ENCODE measurements at regions not wholly inside any gene's neighbourhood (a gene's known extent, or its start where the extent isn't known, plus 50 kb on each side); places are given as distances from the start of the nearest gene placed in this dataset.
"Not testable (repeated sequence)": the region's sequence is repeated elsewhere in the genome, so short reads cannot be mapped to it uniquely, and the experiment has no call there.

GRCh38 chr1:148211191-148211590, 59.1 kb upstream of the NBPF11 start:
- not testable (repeated sequence) for H3K4ac ChIP-seq (ENCODE audit: low read depth in 1 of 2, low read length in 2 of 2); H3K27ac ChIP-seq (ENCODE audit: low read length, poor library complexity, severe bottlenecking); H3K36me3 ChIP-seq (ENCODE audit: control insufficient read depth in 1 of 2, insufficient read depth in 2 of 2, low read depth in 1 of 2, low read length in 2 of 2); H2BK5ac ChIP-seq (ENCODE audit: low read depth, low read length, poor library complexity, severe bottlenecking); H3K79me1 ChIP-seq (replicated peaks; ENCODE audit: low read length, poor library complexity, severe bottlenecking); H2BK15ac ChIP-seq (ENCODE audit: low read depth, poor library complexity, severe bottlenecking); H2BK12ac ChIP-seq (ENCODE audit: low read length in 2 of 2); DNase-seq; H2BK120ac ChIP-seq (ENCODE audit: low read depth, low read length); H3K4me1 ChIP-seq (ENCODE audit: control insufficient read depth, insufficient read depth, low read depth, low read length); H3K23ac ChIP-seq (ENCODE audit: low read length in 2 of 2); H4K8ac ChIP-seq (ENCODE audit: low read length); H4K91ac ChIP-seq (ENCODE audit: low read length); H3K4me2 ChIP-seq (ENCODE audit: low read length, poor library complexity, severe bottlenecking); H3K18ac ChIP-seq (ENCODE audit: low read depth in 1 of 2, low read length in 2 of 2); H3K9me3 ChIP-seq (ENCODE audit: control insufficient read depth, low read length); H2AFZ ChIP-seq (ENCODE audit: low read depth, low read length); H2AK5ac ChIP-seq (ENCODE audit: low read length, severe bottlenecking); H3K27me3 ChIP-seq (ENCODE audit: control insufficient read depth in 1 of 2, insufficient read depth in 1 of 2, low read length in 2 of 2); H3K4me3 ChIP-seq (ENCODE audit: insufficient read depth in 1 of 2, low read depth in 1 of 2, low read length in 2 of 2); H3K14ac ChIP-seq (ENCODE audit: low read length in 2 of 2); H3K9ac ChIP-seq (ENCODE audit: low read length)
- WGBS = no CpG with 5 or more reads among the region's 2 CpGs

GRCh38 chr1:148210624-148211023, 58.5 kb upstream of the NBPF11 start:
- not testable (repeated sequence) for H2BK120ac ChIP-seq (ENCODE audit: low read depth, low read length); H3K23ac ChIP-seq (ENCODE audit: low read length in 2 of 2); H2AFZ ChIP-seq (ENCODE audit: low read depth, low read length); H3K4me3 ChIP-seq (ENCODE audit: insufficient read depth in 1 of 2, low read depth in 1 of 2, low read length in 2 of 2); H2BK5ac ChIP-seq (ENCODE audit: low read depth, low read length, poor library complexity, severe bottlenecking); H3K14ac ChIP-seq (ENCODE audit: low read length in 2 of 2); H3K18ac ChIP-seq (ENCODE audit: low read depth in 1 of 2, low read length in 2 of 2); H3K27ac ChIP-seq (ENCODE audit: low read length, poor library complexity, severe bottlenecking); H3K4ac ChIP-seq (ENCODE audit: low read depth in 1 of 2, low read length in 2 of 2); H3K79me1 ChIP-seq (replicated peaks; ENCODE audit: low read length, poor library complexity, severe bottlenecking); H3K36me3 ChIP-seq (ENCODE audit: control insufficient read depth in 1 of 2, insufficient read depth in 2 of 2, low read depth in 1 of 2, low read length in 2 of 2); H3K27me3 ChIP-seq (ENCODE audit: control insufficient read depth in 1 of 2, insufficient read depth in 1 of 2, low read length in 2 of 2); H2BK15ac ChIP-seq (ENCODE audit: low read depth, poor library complexity, severe bottlenecking); H2AK5ac ChIP-seq (ENCODE audit: low read length, severe bottlenecking); H3K4me1 ChIP-seq (ENCODE audit: control insufficient read depth, insufficient read depth, low read depth, low read length); H3K9me3 ChIP-seq (ENCODE audit: control insufficient read depth, low read length); H4K8ac ChIP-seq (ENCODE audit: low read length); H2BK12ac ChIP-seq (ENCODE audit: low read length in 2 of 2); H4K91ac ChIP-seq (ENCODE audit: low read length); H3K4me2 ChIP-seq (ENCODE audit: low read length, poor library complexity, severe bottlenecking); H3K9ac ChIP-seq (ENCODE audit: low read length); DNase-seq
- no CpG with 5 or more reads among the region's 6 CpGs for WGBS

GRCh38 chr1:148210166-148210565, 58.1 kb upstream of the NBPF11 start:
- not testable (repeated sequence) for H3K14ac ChIP-seq (ENCODE audit: low read length in 2 of 2); H3K27ac ChIP-seq (ENCODE audit: low read length, poor library complexity, severe bottlenecking); H2BK120ac ChIP-seq (ENCODE audit: low read depth, low read length); H3K4me1 ChIP-seq (ENCODE audit: control insufficient read depth, insufficient read depth, low read depth, low read length); H2BK12ac ChIP-seq (ENCODE audit: low read length in 2 of 2); H4K8ac ChIP-seq (ENCODE audit: low read length); H3K4ac ChIP-seq (ENCODE audit: low read depth in 1 of 2, low read length in 2 of 2); H3K4me2 ChIP-seq (ENCODE audit: low read length, poor library complexity, severe bottlenecking); H3K23ac ChIP-seq (ENCODE audit: low read length in 2 of 2); H3K36me3 ChIP-seq (ENCODE audit: control insufficient read depth in 1 of 2, insufficient read depth in 2 of 2, low read depth in 1 of 2, low read length in 2 of 2); DNase-seq; H3K9me3 ChIP-seq (ENCODE audit: control insufficient read depth, low read length); H2BK15ac ChIP-seq (ENCODE audit: low read depth, poor library complexity, severe bottlenecking); H4K91ac ChIP-seq (ENCODE audit: low read length); H3K27me3 ChIP-seq (ENCODE audit: control insufficient read depth in 1 of 2, insufficient read depth in 1 of 2, low read length in 2 of 2); H3K18ac ChIP-seq (ENCODE audit: low read depth in 1 of 2, low read length in 2 of 2); H2AK5ac ChIP-seq (ENCODE audit: low read length, severe bottlenecking); H3K79me1 ChIP-seq (replicated peaks; ENCODE audit: low read length, poor library complexity, severe bottlenecking); H3K9ac ChIP-seq (ENCODE audit: low read length); H2BK5ac ChIP-seq (ENCODE audit: low read depth, low read length, poor library complexity, severe bottlenecking); H2AFZ ChIP-seq (ENCODE audit: low read depth, low read length); H3K4me3 ChIP-seq (ENCODE audit: insufficient read depth in 1 of 2, low read depth in 1 of 2, low read length in 2 of 2)
- WGBS = no CpG with 5 or more reads among the region's 4 CpGs

- not testable (repeated sequence) for H4K8ac ChIP-seq (ENCODE audit: low read length); H3K4me3 ChIP-seq (ENCODE audit: insufficient read depth in 1 of 2, low read depth in 1 of 2, low read length in 2 of 2); H3K23ac ChIP-seq (ENCODE audit: low read length in 2 of 2); H2AFZ ChIP-seq (ENCODE audit: low read depth, low read length); H4K91ac ChIP-seq (ENCODE audit: low read length); H2BK15ac ChIP-seq (ENCODE audit: low read depth, poor library complexity, severe bottlenecking); H3K27ac ChIP-seq (ENCODE audit: low read length, poor library complexity, severe bottlenecking); H3K4me2 ChIP-seq (ENCODE audit: low read length, poor library complexity, severe bottlenecking); H3K14ac ChIP-seq (ENCODE audit: low read length in 2 of 2); H2BK12ac ChIP-seq (ENCODE audit: low read length in 2 of 2); H3K4ac ChIP-seq (ENCODE audit: low read depth in 1 of 2, low read length in 2 of 2); H3K36me3 ChIP-seq (ENCODE audit: control insufficient read depth in 1 of 2, insufficient read depth in 2 of 2, low read depth in 1 of 2, low read length in 2 of 2); H3K27me3 ChIP-seq (ENCODE audit: control insufficient read depth in 1 of 2, insufficient read depth in 1 of 2, low read length in 2 of 2); H3K9me3 ChIP-seq (ENCODE audit: control insufficient read depth, low read length); H3K79me1 ChIP-seq (replicated peaks; ENCODE audit: low read length, poor library complexity, severe bottlenecking); H2BK120ac ChIP-seq (ENCODE audit: low read depth, low read length); DNase-seq; H3K4me1 ChIP-seq (ENCODE audit: control insufficient read depth, insufficient read depth, low read depth, low read length); H3K9ac ChIP-seq (ENCODE audit: low read length); H3K18ac ChIP-seq (ENCODE audit: low read depth in 1 of 2, low read length in 2 of 2); H2BK5ac ChIP-seq (ENCODE audit: low read depth, low read length, poor library complexity, severe bottlenecking); H2AK5ac ChIP-seq (ENCODE audit: low read length, severe bottlenecking)
- WGBS = no CpG with 5 or more reads among the region's 6 CpGs
Measured at GRCh38 chr1:148202013-148202412, 49.9 kb upstream of the NBPF11 start.

Data from mesenchymal stem cell (in vitro differentiated cells and primary cell).